OCI-LY1 (cell line): ENCODE measurements at regions not wholly inside any gene's neighbourhood (a gene's known extent, or its start where the extent isn't known, plus 50 kb on each side); places are given as distances from the start of the nearest gene placed in this dataset.

Experiments used
- H2AFZ ChIP-seq: fragments of 200-600 bp; sonication (generic), shearing (Covaris generic); 2 replicates; pipeline ENCODE4 v1.6.0; 2014; ENCODE audit warnings: antibody characterized with exemption, mild to moderate bottlenecking, low read length
- H3F3A ChIP-seq: fragments of 200-600 bp; sonication (generic), shearing (Covaris generic); 2 replicates; pipeline ENCODE4 v1.6.0; 2014; ENCODE audit warnings: mild to moderate bottlenecking, antibody characterized with exemption, low read length, moderate library complexity; ENCODE audit not compliant: insufficient read depth
- H3K27ac ChIP-seq: fragments of 200-600 bp; sonication (generic); 2 replicates; pipeline ENCODE4 v1.5.1; 2014; ENCODE audit warnings: low read length, mixed run types, mild to moderate bottlenecking, low read depth; ENCODE audit not compliant: poor library complexity, severe bottlenecking
- H3K27me3 ChIP-seq: fragments of 200-600 bp; sonication (generic); 2 replicates; pipeline ENCODE4 v1.6.0; 2014; ENCODE audit warnings: antibody characterized with exemption, mild to moderate bottlenecking, low read length, moderate library complexity; ENCODE audit not compliant: insufficient read depth
- H3K36me3 ChIP-seq: fragments of 200-600 bp; sonication (generic); 2 replicates; pipeline ENCODE4 v1.6.1; 2014; ENCODE audit warnings: mild to moderate bottlenecking, antibody characterized with exemption, low read length, moderate library complexity, mixed read lengths; ENCODE audit not compliant: insufficient read depth
- H3K4me1 ChIP-seq: fragments of 200-600 bp; sonication (generic); 2 replicates; pipeline ENCODE4 v1.5.1; 2014; ENCODE audit warnings: mild to moderate bottlenecking, low read length, moderate library complexity; ENCODE audit not compliant: insufficient read depth, severe bottlenecking
- H3K4me2 ChIP-seq: fragments of 200-600 bp; sonication (generic), shearing (Covaris generic); 2 replicates; pipeline ENCODE4 v1.6.1; 2014; ENCODE audit warnings: low read length
- H3K4me3 ChIP-seq: fragments of 200-600 bp; sonication (generic); 2 replicates; pipeline ENCODE4 v1.5.1; 2014; ENCODE audit warnings: low read length, low read depth, mild to moderate bottlenecking, mixed read lengths; ENCODE audit not compliant: poor library complexity, severe bottlenecking
- H3K79me2 ChIP-seq: fragments of 200-600 bp; shearing (Covaris generic); 2 replicates; pipeline ENCODE4 v1.6.1; 2016; ENCODE audit warnings: mixed run types, low read length, mixed read lengths; ENCODE audit not compliant: insufficient read depth
- H3K9ac ChIP-seq: fragments of 200-600 bp; sonication (generic), shearing (Covaris generic); 2 replicates; pipeline ENCODE4 v1.6.1; 2014; ENCODE audit warnings: mild to moderate bottlenecking, low read length, mixed read lengths
- H3K9me2 ChIP-seq: fragments of 200-600 bp; sonication (generic), shearing (Covaris generic); 2 replicates; pipeline ENCODE4 v1.6.1; 2014; ENCODE audit warnings: low read depth, mild to moderate bottlenecking, low read length, mixed read lengths
- H3K9me3 ChIP-seq: fragments of 200-600 bp; shearing (Covaris generic); 2 replicates; pipeline ENCODE4 v1.6.1; 2014; ENCODE audit warnings: low read length, mixed read lengths
- H4K20me1 ChIP-seq: fragments of 200-600 bp; sonication (generic), shearing (Covaris generic); 2 replicates; pipeline ENCODE4 v1.6.0; 2016; ENCODE audit warnings: mild to moderate bottlenecking, low read length; ENCODE audit not compliant: insufficient read depth
- EZH2 ChIP-seq: fragments of 200-600 bp; sonication (generic), shearing (Covaris generic); IDR thresholded peaks from 2 replicates; pipeline ENCODE4 v1.8.0; 2017; ENCODE audit warnings: borderline replicate concordance, mixed run types, mild to moderate bottlenecking, antibody characterized with exemption, low read length, moderate library complexity, mixed read lengths
- TF ChIP-seq, protein P1 (sequence below): fragments of 200-600 bp; sonication (generic), shearing (Covaris generic); IDR thresholded peaks from 2 replicates; pipeline ENCODE4 v1.5.1; 2017; ENCODE audit warnings: mild to moderate bottlenecking, antibody characterized with exemption, low read length, moderate library complexity, mixed read lengths

DNA sequence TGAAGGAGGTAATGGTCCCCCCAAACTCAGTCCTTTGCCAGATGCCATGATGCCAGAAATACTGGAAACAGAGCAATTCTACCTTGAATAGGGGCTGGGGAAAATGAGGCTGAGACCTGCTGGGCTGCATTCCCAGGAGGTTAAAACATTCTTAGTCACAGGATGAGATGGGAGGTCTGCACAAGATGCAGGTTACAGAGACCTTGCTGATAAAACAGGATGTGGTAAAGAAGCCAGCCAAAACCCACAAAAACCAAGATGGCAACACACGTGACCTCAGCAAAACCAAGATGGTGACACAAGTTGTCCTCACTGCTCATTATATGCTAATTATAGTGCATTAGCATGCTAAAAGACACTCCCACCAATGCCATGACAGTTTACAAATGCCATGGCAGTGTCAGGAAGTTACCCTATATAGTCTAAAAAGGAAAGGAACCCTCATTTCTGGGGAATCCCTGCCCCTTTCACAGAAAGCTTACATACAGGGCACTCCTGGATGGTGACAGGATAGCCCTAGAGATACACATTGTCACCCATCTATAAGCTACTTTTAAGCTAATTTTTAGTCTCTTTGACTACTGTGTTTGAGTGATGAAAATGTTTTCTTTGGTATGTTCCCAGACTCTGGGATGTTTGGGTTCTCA is 979.7 kb downstream of the TBC1D32 start:
- Histone ChIP-seq H3K9me2 (no peaks in the 10 kb centered on the region), H2AFZ (no peak overlapping the region), H3K9ac (no peak overlapping the region), H3F3A (no peaks in the 10 kb centered on the region), H3K36me3 (no peaks in the 10 kb centered on the region), H3K4me1 (no peaks in the 10 kb centered on the region), H3K4me3 (no peak overlapping the region), H3K4me2 (no peak overlapping the region), H3K9me3 (no peaks in the 10 kb centered on the region), H3K27ac (no peak overlapping the region), H4K20me1 (no peaks in the 10 kb centered on the region), H3K27me3 (no peaks in the 10 kb centered on the region), H3K79me2 (no peaks in the 10 kb centered on the region)
- no peak for TF ChIP-seq EZH2

DNA sequence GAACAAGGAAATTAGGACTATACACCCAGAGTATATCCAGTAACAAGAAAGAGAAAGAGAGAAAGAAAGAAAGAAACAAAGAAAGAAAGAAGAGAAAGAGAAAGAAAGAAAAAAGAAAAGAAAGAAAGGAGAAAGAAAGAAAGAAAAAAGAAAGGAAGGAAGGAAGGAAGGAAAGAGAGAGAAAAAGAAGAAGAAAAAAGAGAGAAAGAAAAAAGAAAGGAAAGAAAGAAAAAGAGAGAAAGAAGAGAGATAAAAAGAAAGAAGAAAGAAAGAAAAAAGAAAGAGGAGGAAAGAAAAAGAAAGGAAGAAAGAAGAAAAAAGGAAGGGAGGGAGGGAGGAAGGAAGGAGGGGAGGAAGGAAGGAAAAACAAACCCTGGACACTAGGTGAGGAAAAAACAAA is 981.8 kb downstream of the TBC1D32 start:
- TF ChIP-seq, protein P1, sequence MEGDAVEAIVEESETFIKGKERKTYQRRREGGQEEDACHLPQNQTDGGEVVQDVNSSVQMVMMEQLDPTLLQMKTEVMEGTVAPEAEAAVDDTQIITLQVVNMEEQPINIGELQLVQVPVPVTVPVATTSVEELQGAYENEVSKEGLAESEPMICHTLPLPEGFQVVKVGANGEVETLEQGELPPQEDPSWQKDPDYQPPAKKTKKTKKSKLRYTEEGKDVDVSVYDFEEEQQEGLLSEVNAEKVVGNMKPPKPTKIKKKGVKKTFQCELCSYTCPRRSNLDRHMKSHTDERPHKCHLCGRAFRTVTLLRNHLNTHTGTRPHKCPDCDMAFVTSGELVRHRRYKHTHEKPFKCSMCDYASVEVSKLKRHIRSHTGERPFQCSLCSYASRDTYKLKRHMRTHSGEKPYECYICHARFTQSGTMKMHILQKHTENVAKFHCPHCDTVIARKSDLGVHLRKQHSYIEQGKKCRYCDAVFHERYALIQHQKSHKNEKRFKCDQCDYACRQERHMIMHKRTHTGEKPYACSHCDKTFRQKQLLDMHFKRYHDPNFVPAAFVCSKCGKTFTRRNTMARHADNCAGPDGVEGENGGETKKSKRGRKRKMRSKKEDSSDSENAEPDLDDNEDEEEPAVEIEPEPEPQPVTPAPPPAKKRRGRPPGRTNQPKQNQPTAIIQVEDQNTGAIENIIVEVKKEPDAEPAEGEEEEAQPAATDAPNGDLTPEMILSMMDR = no peak
- no peak for TF ChIP-seq EZH2
- no peaks in the 10 kb centered on the region for H3K4me1 ChIP-seq
- no peaks in the 10 kb centered on the region for H3F3A ChIP-seq
- H3K9ac ChIP-seq = no peak overlapping the region
- H3K9me3 ChIP-seq = no peaks in the 10 kb centered on the region
- no peaks in the 10 kb centered on the region for H4K20me1 ChIP-seq
- H3K27me3 ChIP-seq = no peaks in the 10 kb centered on the region
- H3K9me2 ChIP-seq = no peaks in the 10 kb centered on the region
- no peaks in the 10 kb centered on the region for H3K36me3 ChIP-seq
- no peak overlapping the region for H3K4me2 ChIP-seq
- H2AFZ ChIP-seq = no peak overlapping the region
- no peak overlapping the region for H3K4me3 ChIP-seq
- no peaks in the 10 kb centered on the region for H3K79me2 ChIP-seq
- H3K27ac ChIP-seq = no peak overlapping the region

DNA sequence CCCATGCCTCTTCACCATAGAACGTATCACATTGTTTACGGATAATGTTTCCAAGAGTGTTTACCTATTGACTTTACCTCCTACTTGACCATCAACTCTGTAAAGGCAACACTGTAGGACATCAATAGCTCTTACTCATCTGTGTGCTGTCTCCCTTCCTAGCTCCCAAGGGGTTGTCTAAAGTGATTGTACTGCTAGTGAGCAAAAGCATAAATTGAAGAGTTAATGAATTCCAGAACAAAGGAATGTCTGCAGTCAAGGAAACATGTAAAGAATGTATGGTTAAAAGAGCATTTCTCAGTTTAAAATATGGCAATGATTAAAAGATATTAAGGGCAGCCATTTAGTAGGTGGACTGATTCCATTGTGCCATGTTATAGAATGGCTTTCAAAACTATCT is 985.4 kb downstream of the TBC1D32 start:
- Histone ChIP-seq H3K36me3 (no peaks in the 10 kb centered on the region), H3K27me3 (no peaks in the 10 kb centered on the region), H4K20me1 (no peaks in the 10 kb centered on the region), H3F3A (no peaks in the 10 kb centered on the region), H3K9me2 (no peaks in the 10 kb centered on the region), H3K4me3 (no peak overlapping the region), H3K4me1 (no peaks in the 10 kb centered on the region), H2AFZ (no peak overlapping the region), H3K9me3 (no peaks in the 10 kb centered on the region), H3K27ac (no peak overlapping the region), H3K4me2 (no peak overlapping the region), H3K9ac (no peak overlapping the region), H3K79me2 (no peaks in the 10 kb centered on the region)
- TF ChIP-seq, protein P1 = no peak
- no peak for TF ChIP-seq EZH2

DNA sequence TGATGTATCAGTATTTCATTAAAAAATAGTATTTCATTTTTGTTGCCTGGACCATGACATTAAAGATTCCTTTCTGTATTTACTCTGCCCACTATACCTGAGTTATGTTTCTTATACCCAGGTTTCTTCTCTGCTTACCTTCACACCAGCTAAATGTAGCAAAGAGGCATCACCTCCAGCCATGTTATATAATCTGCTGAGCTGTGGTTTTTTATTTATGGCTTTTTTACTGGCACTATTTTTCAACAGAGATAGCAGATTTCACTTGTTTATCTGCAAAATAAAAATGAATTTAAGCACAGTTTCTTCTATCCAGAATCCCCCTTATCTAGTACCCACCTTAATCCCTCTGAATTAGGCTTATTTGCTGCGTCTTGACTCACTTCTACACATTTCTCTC is 979.0 kb upstream of the MAN1A1 start:
- no peaks in the 10 kb centered on the region for H3K36me3 ChIP-seq
- no peaks in the 10 kb centered on the region for H3K9me3 ChIP-seq
- H4K20me1 ChIP-seq = no peaks in the 10 kb centered on the region
- no peak overlapping the region for H2AFZ ChIP-seq
- H3F3A ChIP-seq = no peaks in the 10 kb centered on the region
- H3K27me3 ChIP-seq = no peaks in the 10 kb centered on the region
- no peak overlapping the region for H3K4me3 ChIP-seq
- no peak overlapping the region for H3K27ac ChIP-seq
- no peak overlapping the region for H3K4me2 ChIP-seq
- no peak for TF ChIP-seq EZH2
- TF ChIP-seq, protein P1 = no peak
- H3K9me2 ChIP-seq = no peaks in the 10 kb centered on the region
- no peaks in the 10 kb centered on the region for H3K4me1 ChIP-seq
- no peak overlapping the region for H3K9ac ChIP-seq
- H3K79me2 ChIP-seq = no peaks in the 10 kb centered on the region
